GM19025 (cell line): ENCODE measurements at regions not wholly inside any gene's neighbourhood (a gene's known extent, or its start where the extent isn't known, plus 50 kb on each side); places are given as distances from the start of the nearest gene placed in this dataset.
"Not testable (repeated sequence)": the region's sequence is repeated elsewhere in the genome, so short reads cannot be mapped to it uniquely, and the experiment has no call there.

Experiments used
- ATAC-seq: cut with Tn5 transposase; IDR thresholded peaks from one replicate; pipeline ENCODE4 v1.9.1; 2021; ENCODE audit warnings: mild to moderate bottlenecking, low read depth, moderate library complexity; ENCODE audit not compliant: unreplicated experiment

DNA sequence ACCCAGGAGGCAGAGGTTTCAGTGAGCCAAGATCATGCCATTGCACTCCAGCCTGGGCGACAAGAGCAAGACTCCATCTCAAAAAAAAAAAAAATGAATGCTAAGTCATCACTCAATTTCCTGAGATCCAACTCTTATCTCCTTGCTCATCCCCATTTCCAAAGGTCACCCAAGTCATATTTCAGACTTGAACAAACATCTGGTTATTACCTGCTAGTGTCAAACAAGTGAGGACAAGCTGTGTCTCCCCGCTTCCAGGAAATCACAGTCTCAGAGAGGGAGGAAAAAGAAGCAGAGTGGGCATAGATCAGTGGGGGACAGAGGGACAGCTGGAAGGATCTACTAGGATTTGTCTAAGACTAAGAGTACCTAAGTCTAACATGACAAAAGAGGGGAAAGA, 147.5 kb upstream of the FUNDC1 start:
- no peak for ATAC-seq

DNA sequence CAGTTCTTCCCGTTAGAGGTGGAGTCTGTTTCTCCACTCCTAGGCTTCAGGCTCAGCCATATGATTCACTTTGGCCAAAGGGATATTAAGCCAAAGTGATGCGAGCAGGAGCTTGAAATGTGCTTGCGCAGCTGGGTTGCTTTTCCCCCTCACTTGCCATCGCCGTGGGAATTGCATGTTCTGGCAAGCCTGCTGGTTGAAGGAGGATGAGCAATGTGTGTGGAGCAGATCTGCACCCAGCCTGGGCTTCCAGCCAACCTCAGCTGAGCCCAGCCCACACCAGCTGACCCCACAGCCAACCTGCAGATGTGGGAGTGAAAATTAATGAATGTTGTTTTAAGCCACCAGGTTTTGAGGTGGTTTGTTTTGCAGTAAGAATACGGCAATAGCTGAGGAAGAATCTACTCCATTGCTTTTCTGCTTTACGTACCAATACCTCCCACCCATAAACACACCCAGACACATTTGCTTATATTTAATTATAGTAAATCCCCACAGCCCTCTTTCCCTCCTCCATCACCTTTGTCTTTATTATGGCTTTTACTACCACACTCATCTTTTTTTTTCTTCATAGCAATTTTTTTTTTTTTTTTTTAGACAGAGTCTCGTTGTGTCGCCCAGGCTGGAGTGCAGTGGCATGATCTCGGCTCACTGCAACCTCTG, 132.8 kb upstream of the FUNDC1 start:
- no peak for ATAC-seq

DNA sequence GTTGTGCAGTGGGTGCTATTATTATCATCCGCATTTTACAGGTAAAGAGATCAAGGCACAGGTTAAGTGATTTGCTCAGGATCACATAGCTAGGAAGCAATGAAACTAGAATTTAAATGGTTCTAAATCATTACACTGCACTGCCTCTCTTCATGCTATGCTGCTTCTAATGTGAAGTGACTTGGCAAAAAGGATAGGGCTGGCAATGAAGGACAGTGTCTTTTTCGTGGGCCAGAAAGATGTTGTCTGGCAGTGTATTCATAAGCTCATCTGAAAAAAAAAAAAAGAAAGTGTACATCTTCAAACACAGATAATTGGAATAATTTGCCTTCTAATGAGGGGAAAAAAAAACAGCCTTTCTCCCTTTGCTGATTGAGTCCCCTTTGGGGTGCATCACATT, 132.2 kb upstream of the FUNDC1 start:
- no peak for ATAC-seq

DNA sequence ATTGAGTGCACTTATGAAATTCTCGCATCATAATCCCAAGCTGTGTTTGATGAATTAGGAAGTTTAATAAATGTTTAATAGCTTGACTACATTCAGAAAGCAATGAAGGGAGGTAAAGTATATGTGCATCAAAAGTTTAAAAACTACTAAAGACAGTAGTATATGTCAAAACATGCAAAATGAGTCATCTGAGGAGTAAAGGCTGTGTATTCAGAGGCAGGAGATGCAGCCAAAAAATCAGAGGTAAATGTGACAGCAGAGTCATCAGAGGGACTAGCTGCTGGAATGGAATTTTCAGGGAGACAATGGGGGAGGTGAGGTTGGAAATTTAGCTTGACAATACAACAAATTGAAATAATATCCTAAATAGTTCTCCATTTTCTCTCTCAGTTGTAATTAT, 127.0 kb upstream of the FUNDC1 start:
- no peak for ATAC-seq

DNA sequence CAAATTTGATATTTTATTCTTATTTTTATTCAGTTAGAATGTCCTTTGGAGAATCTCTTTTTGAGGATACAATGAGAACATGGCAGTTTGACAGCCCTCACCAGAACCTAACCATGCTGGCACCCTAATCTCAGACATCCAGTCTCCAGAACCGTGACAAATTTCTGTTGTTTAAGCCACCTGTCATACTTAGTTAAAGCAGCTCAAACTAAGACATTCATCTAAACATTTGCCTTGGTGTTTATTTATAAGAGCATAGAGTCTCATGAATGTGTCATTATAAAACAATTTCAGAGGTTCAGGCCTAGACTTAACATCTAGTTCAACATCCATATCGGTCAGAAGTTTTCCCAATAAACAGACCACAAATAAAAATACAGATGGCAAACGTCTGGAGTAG, 125.1 kb upstream of the FUNDC1 start:
- ATAC-seq = no peak

DNA sequence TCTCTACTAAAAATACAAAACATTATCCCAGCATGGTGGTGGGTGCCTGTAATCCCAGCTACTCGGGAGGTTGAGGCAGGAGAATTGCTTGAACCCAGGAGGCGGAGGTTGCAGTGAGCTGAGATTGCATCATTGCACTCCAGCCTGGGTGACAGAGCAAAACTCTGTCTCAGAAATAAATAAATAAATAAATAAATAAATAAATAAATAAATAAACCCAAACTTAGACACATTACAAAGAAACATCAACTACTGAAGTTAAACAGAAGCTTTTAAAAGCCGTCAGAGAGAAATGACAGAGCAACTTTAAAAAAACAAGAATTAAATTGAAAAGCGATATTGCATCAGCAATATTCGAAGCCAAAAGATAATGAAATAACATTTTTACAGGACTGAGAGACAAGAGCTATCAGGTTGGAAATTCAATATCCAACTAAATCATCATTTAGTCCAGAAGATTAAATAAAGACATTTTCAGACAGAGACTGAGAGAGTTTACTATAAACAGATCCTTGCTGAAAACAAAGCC, 115.1 kb upstream of the FUNDC1 start:
- ATAC-seq = not testable (repeated sequence)

DNA sequence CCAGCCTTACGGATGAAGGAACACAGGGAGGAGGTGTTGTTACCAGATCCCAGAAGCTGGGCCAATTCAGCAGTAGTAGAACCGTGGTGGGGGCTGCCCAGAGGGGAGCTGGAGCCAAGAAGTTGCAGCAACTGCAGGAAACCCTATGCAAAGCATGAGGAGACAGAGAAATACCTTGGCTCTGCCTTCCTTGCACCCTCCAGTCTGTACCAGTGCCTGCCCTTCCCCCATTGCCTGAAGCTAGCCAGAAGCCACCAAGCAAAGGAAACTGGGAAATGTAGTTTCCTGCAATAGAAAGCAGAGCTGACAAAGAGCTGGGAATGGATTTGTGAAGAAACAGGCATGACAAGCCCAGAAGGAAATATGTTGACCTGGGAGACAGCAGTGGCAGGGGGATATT, 108.7 kb upstream of the FUNDC1 start:
- no peak for ATAC-seq

DNA sequence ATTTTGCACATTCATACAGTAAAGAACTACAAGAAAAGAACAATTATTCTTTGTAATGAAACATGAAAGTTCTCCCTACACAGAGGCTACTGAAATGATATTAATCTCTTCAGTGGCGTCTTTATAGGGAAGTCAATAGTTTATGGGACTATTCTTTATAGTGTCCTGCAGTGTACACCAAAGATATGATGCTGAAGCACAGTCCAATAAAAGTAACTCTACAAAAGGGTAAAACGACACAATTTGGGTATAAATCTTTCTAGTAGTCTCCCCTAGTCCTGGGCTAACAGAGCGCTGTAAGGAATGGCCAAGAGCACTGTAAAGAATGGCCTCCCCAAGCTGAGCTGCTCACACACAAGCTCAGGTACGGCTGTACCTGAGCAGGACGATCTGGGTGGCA, 101.1 kb upstream of the FUNDC1 start:
- no peak for ATAC-seq

DNA sequence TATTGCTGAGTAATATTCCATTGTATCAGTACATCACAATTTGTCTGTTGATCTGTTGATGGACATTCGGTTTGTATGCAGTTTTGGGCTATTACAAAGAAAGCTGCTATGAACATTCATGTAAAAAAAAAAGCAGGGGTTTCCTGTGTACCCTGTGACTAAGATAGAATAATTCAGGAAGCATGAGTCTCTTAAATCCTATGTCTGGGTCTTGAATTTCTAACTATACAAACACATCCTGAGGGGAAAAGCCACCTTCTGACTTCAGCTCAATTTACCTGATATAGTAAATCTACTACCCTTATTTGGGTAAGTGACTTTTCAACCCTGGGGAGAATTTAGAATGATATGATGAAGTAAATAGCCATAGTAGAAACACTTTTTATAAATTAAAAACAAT, 94.6 kb upstream of the FUNDC1 start:
- no peak for ATAC-seq

DNA sequence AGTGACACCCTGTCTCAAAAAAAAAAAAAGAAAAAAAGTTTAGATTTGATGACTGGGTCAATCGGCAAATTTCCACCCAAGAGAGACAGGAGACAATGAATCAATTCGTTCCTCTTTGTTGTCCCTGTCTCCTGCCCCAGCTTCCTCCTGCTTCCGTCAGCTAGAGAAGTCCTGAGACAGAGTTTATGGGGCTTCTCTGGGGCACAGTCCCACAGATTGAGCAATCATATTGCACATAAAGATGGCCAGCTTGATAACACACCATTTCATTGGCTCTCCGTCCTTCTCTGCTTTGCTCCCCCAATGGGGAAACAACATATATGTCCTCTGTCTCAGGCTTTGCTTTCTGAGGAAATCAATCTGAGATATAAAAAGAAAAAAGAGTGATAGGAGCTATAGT, 78.4 kb upstream of the FUNDC1 start:
- ATAC-seq = no peak

DNA sequence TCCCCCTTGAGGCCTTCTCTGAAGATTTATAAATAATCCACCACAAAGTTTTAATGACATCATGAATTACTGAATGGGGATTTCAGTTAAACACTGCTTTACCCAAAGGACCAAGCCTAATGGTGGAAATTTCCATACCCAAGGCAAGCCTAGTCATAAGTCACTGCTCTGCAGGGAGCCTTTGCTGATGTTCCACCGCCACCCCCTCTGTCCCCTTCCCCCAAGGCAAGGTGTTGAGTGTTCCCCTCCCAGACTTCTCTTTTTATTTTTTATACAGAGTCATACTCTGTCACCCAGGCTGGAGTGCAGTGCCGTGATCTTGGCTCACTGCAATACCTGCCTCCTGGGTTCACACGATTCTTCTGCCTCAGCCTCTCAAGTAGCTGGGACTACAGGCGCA, 76.4 kb upstream of the FUNDC1 start:
- no peak for ATAC-seq

DNA sequence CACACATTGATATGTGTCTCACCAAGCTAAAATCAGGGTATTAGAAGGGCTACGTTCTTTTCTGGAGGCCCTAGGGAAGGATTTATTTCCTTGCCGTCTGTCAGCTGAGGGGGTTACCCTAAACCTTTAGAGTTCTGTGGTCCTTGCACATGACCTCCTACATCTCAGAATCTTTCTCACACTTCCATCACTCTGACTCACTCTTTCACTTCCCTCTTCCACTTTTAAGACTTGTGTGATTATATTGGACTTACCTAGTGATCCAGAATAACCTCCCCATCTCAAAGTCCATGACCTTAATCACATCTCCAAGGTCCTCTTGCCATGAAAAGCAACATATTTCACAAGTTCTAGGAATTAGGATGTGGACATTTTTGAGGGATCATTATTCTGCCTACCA, 53.6 kb upstream of the FUNDC1 start:
- peak; percentile 63 for ATAC-seq
